Fibroblast of lung (primary cell): ENCODE measurements at regions not wholly inside any gene's neighbourhood (a gene's known extent, or its start where the extent isn't known, plus 50 kb on each side); places are given as distances from the start of the nearest gene placed in this dataset.

Experiments used
- DNase-seq, 2 donors: peaks; one replicate each; pipeline versions ENCODE4 v3.0.0 to v3.0.0-alpha.2; 2010; ENCODE audit warnings: low read depth in 2 of 2
- H2AFZ ChIP-seq: 2 replicates; pipeline ENCODE4 v1.5.1; 2012; ENCODE audit warnings: low read length, control low read depth, inconsistent platforms
- H3K27ac ChIP-seq: 2 replicates; pipeline ENCODE4 v1.5.1; 2011; ENCODE audit warnings: low read length, control low read depth; ENCODE audit not compliant: insufficient read depth
- H3K27me3 ChIP-seq: 2 replicates; pipeline ENCODE4 v1.5.1; 2011; ENCODE audit warnings: mild to moderate bottlenecking, low read length; ENCODE audit not compliant: control insufficient read depth, insufficient read depth
- H3K36me3 ChIP-seq: 2 replicates; pipeline ENCODE4 v1.5.1; 2011; ENCODE audit warnings: low read length; ENCODE audit not compliant: control insufficient read depth, insufficient read depth
- H3K4me1 ChIP-seq: 2 replicates; pipeline ENCODE4 v1.5.1; 2011; ENCODE audit warnings: low read length; ENCODE audit not compliant: control insufficient read depth, insufficient read depth; ENCODE audit errors: extremely low read depth
- H3K4me2 ChIP-seq: 2 replicates; pipeline ENCODE4 v1.5.1; 2011; ENCODE audit warnings: low read length, control low read depth; ENCODE audit not compliant: insufficient read depth; ENCODE audit errors: extremely low read depth
- H3K4me3 ChIP-seq, 4 experiments: fragments of 200-600 bp in 1 of 4; sonication (generic) in 1 of 4; replicated peaks in 1 of 4; 2 replicates each; pipeline ENCODE4 v1.5.1; 2011 to 2016; ENCODE audit warnings: low read length in 4 of 4, low read depth in 3 of 4, mild to moderate bottlenecking in 3 of 4, control low read depth in 2 of 4, inconsistent platforms in 1 of 4, mixed read lengths in 1 of 4; ENCODE audit not compliant: insufficient read depth in 1 of 4; ENCODE audit errors: control extremely low read depth in 1 of 4
- H3K79me2 ChIP-seq: 2 replicates; pipeline ENCODE4 v1.5.1; 2012; ENCODE audit warnings: mild to moderate bottlenecking, low read length, inconsistent platforms; ENCODE audit not compliant: control insufficient read depth, insufficient read depth
- H3K9ac ChIP-seq: 2 replicates; pipeline ENCODE4 v1.5.1; 2011; ENCODE audit warnings: mild to moderate bottlenecking, low read length, control low read depth; ENCODE audit not compliant: insufficient read depth
- H3K9me3 ChIP-seq: 2 replicates; pipeline ENCODE4 v1.5.1; 2012; ENCODE audit warnings: low read depth, low read length; ENCODE audit not compliant: control insufficient read depth, insufficient read depth
- H4K20me1 ChIP-seq: 2 replicates; pipeline ENCODE4 v1.5.1; 2011; ENCODE audit warnings: low read length; ENCODE audit not compliant: control insufficient read depth, insufficient read depth; ENCODE audit errors: extremely low read depth
- EZH2 ChIP-seq: IDR thresholded peaks from 2 replicates; pipeline ENCODE4 v1.5.1; 2012; ENCODE audit warnings: low read length, control low read depth, mild to moderate bottlenecking; ENCODE audit errors: missing control alignments
- TF ChIP-seq, protein P1 (sequence below), 2 donors: IDR thresholded peaks in 1 of 2; conservative IDR thresholded peaks in 1 of 2; 1 replicate in 1 of 2; 2 replicates in 1 of 2; pipeline ENCODE4 v1.5.1; 2011 to 2012; ENCODE audit warnings: low read length in 2 of 2, control low read depth in 1 of 2, inconsistent platforms in 1 of 2, low read depth in 1 of 2, mild to moderate bottlenecking in 1 of 2

DNA sequence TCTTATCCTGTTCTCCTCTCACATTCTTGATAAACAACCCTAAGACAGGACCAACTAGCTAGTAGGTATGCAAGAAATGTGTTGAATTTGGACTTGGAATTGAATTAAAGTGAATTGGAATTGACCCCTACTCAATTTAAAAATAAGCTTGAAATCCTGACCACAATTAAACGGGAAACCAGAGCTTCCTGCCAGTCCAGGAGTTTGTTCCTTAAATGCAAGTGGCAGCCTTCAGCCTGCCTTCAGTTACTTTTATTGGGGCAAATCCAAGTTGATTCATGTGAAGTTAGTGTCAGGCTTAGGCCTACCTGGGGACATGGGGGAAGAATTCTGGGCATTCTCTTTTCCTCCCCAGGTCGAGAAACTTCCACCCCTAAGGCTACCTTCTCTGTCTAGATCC lies 457.6 kb downstream of the BCL11A start:
- Histone ChIP-seq H3K27ac (no peak overlapping the region), H4K20me1 (no peaks in the 10 kb centered on the region), H3K9me3 (no peaks in the 10 kb centered on the region), H3K4me2 (no peak overlapping the region), H3K4me3 (no peak overlapping the region), H3K79me2 (no peaks in the 10 kb centered on the region), H3K36me3 (no peaks in the 10 kb centered on the region), H3K27me3 (no peaks in the 10 kb centered on the region), H3K9ac (no peak overlapping the region), H2AFZ (no peak overlapping the region), H3K4me1 (no peaks in the 10 kb centered on the region)
- TF ChIP-seq EZH2 = no peak
- TF ChIP-seq, protein P1, sequence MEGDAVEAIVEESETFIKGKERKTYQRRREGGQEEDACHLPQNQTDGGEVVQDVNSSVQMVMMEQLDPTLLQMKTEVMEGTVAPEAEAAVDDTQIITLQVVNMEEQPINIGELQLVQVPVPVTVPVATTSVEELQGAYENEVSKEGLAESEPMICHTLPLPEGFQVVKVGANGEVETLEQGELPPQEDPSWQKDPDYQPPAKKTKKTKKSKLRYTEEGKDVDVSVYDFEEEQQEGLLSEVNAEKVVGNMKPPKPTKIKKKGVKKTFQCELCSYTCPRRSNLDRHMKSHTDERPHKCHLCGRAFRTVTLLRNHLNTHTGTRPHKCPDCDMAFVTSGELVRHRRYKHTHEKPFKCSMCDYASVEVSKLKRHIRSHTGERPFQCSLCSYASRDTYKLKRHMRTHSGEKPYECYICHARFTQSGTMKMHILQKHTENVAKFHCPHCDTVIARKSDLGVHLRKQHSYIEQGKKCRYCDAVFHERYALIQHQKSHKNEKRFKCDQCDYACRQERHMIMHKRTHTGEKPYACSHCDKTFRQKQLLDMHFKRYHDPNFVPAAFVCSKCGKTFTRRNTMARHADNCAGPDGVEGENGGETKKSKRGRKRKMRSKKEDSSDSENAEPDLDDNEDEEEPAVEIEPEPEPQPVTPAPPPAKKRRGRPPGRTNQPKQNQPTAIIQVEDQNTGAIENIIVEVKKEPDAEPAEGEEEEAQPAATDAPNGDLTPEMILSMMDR (conservative IDR thresholded peaks at IDR 0.05 in 1 of 2, IDR thresholded peaks at IDR 0.05 in 1 of 2; ENCODE audit: low read depth in 1 of 2, low read length in 2 of 2) = no peak
- no peak for DNase-seq

DNA sequence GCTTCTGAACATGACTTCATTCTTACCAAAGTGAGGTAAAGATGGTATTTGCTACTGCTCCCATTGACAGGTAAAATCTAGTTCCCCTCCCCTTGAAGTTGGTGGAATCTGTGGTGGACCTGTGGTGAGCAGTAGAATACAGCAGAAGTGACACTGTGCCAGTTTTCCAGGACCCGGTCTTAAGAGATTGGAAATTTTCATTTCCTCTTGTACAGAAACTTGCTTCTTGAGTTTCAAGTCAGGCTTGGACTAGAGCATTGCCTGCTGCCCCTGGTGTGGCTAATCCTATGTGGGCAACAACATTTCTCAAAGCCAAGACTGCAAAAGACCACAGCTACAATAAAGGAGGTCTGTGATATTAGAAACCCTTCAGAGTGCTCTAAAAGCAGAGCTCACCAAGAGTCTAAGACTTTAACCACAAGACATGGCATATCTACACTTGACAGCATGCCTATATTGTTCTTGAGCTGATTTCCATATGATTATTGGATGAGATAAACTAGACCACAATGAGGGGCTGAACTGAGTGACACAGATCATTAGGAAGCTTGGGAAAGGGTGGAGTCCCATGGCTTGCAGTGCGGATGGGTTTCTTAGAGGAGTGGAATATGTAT lies 458.1 kb downstream of the BCL11A start:
- no peak overlapping the region for H3K27ac ChIP-seq
- H3K4me3 ChIP-seq = no peak overlapping the region
- no peak overlapping the region for H3K4me2 ChIP-seq
- no peak overlapping the region for H2AFZ ChIP-seq
- no peaks in the 10 kb centered on the region for H3K27me3 ChIP-seq
- no peaks in the 10 kb centered on the region for H3K4me1 ChIP-seq
- no peak overlapping the region for H3K9ac ChIP-seq
- no peak for TF ChIP-seq EZH2
- TF ChIP-seq, protein P1 (conservative IDR thresholded peaks at IDR 0.05 in 1 of 2, IDR thresholded peaks at IDR 0.05 in 1 of 2; ENCODE audit: low read depth in 1 of 2, low read length in 2 of 2) = no peak
- no peaks in the 10 kb centered on the region for H4K20me1 ChIP-seq
- no peaks in the 10 kb centered on the region for H3K79me2 ChIP-seq
- H3K36me3 ChIP-seq = no peaks in the 10 kb centered on the region
- no peaks in the 10 kb centered on the region for H3K9me3 ChIP-seq
- no peak for DNase-seq

DNA sequence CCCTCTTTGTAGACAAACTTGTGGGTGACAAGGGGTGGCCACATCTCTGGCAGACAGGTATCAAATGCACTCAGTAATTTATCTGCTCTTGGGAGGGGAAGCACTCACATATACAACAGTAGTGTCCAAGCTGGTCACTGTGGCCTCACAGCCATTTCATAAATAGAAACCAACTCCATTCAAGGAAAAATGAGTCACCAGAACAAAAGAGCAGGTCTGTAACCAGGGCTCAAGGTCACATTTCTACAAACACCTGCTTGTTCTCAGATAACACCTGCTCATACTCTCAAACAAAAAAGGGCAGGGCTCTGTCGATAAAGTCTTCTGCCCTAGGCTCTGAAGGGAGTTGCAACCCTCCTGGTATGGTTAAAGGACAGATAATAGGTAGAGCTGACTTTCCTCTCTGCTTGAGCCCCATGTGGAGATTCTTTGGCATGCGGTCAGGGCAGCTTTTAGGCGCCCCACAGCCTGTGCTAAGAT lies 459.0 kb downstream of the BCL11A start:
- TF ChIP-seq EZH2 = no peak
- TF ChIP-seq, protein P1 (conservative IDR thresholded peaks at IDR 0.05 in 1 of 2, IDR thresholded peaks at IDR 0.05 in 1 of 2; ENCODE audit: low read depth in 1 of 2, low read length in 2 of 2) = no peak
- Histone ChIP-seq H2AFZ (no peak overlapping the region), H3K36me3 (no peaks in the 10 kb centered on the region), H3K4me3 (no peak overlapping the region), H3K4me1 (no peaks in the 10 kb centered on the region), H3K79me2 (no peaks in the 10 kb centered on the region), H3K9me3 (no peaks in the 10 kb centered on the region), H3K27ac (no peak overlapping the region), H3K27me3 (no peaks in the 10 kb centered on the region), H3K4me2 (no peak overlapping the region), H3K9ac (no peak overlapping the region), H4K20me1 (no peaks in the 10 kb centered on the region)
- DNase-seq = no peak
